H9 (cell line): ENCODE measurements at regions not wholly inside any gene's neighbourhood (a gene's known extent, or its start where the extent isn't known, plus 50 kb on each side); places are given as distances from the start of the nearest gene placed in this dataset.
A peak's percentile ranks its signal among the peaks of the same experiment; 100 is the strongest.

Experiments used
- DNase-seq: peaks from one replicate; pipeline ENCODE4 v3.0.0-alpha.2; 2017
- H2AFZ ChIP-seq: one replicate; pipeline ENCODE4 v1.6.1; 2013; ENCODE audit warnings: mild to moderate bottlenecking, low read length, control low read depth, moderate library complexity
- H2AK5ac ChIP-seq: 2 replicates; pipeline ENCODE4 v1.6.1; 2013; ENCODE audit warnings: low read length, control low read depth, mixed read lengths; ENCODE audit not compliant: insufficient read length
- H2BK120ac ChIP-seq: one replicate; pipeline ENCODE4 v1.6.1; 2013; ENCODE audit warnings: low read depth, mild to moderate bottlenecking, low read length, control low read depth, inconsistent platforms; ENCODE audit not compliant: poor library complexity, severe bottlenecking
- H2BK12ac ChIP-seq: 2 replicates; pipeline ENCODE4 v1.6.1; 2013; ENCODE audit warnings: low read length, control low read depth, mixed read lengths, low read depth; ENCODE audit not compliant: insufficient read length
- H2BK15ac ChIP-seq: 2 replicates; pipeline ENCODE4 v1.6.1; 2013; ENCODE audit warnings: low read depth, low read length, control low read depth
- H2BK20ac ChIP-seq: one replicate; pipeline ENCODE4 v1.6.1; 2013; ENCODE audit warnings: low read depth, mild to moderate bottlenecking, low read length, control low read depth, inconsistent platforms; ENCODE audit not compliant: poor library complexity, severe bottlenecking
- H2BK5ac ChIP-seq: 2 replicates; pipeline ENCODE4 v1.6.1; 2013; ENCODE audit warnings: low read length, control low read depth, mixed read lengths; ENCODE audit not compliant: insufficient read length
- H3K14ac ChIP-seq: 2 replicates; pipeline ENCODE4 v1.6.1; 2013; ENCODE audit warnings: low read length, control low read depth; ENCODE audit not compliant: insufficient read depth
- H3K18ac ChIP-seq: 2 replicates; pipeline ENCODE4 v1.6.1; 2013; ENCODE audit warnings: low read depth, mild to moderate bottlenecking, mixed read lengths, low read length, control low read depth; ENCODE audit not compliant: insufficient read length
- H3K23ac ChIP-seq: 2 replicates; pipeline ENCODE4 v1.6.1; 2013; ENCODE audit warnings: low read length, control low read depth, mixed read lengths, low read depth; ENCODE audit not compliant: insufficient read length
- H3K23me2 ChIP-seq: 2 replicates; pipeline ENCODE4 v1.6.1; 2013; ENCODE audit warnings: low read depth, mild to moderate bottlenecking, mixed read lengths, low read length, control low read depth; ENCODE audit not compliant: insufficient read length, poor library complexity, severe bottlenecking
- H3K27ac ChIP-seq: 2 replicates; pipeline ENCODE4 v1.5.1; 2013; ENCODE audit warnings: low read length, control low read depth, mixed read lengths, low read depth; ENCODE audit not compliant: insufficient read length
- H3K27me3 ChIP-seq: 2 replicates; pipeline ENCODE4 v1.6.1; 2013; ENCODE audit warnings: low read length, control low read depth, inconsistent platforms; ENCODE audit not compliant: insufficient read depth
- H3K4ac ChIP-seq: 2 replicates; pipeline ENCODE4 v1.6.1; 2013; ENCODE audit warnings: low read depth, mild to moderate bottlenecking, control low read depth, inconsistent platforms, low read length, moderate library complexity
- H3K4me1 ChIP-seq: 2 replicates; pipeline ENCODE4 v1.6.1; 2013; ENCODE audit warnings: low read length, control low read depth, inconsistent platforms; ENCODE audit not compliant: insufficient read depth
- H3K4me2 ChIP-seq: 2 replicates; pipeline ENCODE4 v1.6.1; 2013; ENCODE audit warnings: low read length, control low read depth, mixed read lengths; ENCODE audit not compliant: insufficient read length, insufficient read depth
- H3K56ac ChIP-seq: 2 replicates; pipeline ENCODE4 v1.6.1; 2013; ENCODE audit warnings: low read depth, mild to moderate bottlenecking, mixed read lengths, low read length, control low read depth; ENCODE audit not compliant: insufficient read length
- H3K79me1 ChIP-seq: 2 replicates; pipeline ENCODE4 v1.6.1; 2013; ENCODE audit warnings: low read depth, mild to moderate bottlenecking, moderate library complexity, low read length, control low read depth, inconsistent platforms; ENCODE audit not compliant: insufficient read depth, poor library complexity, severe bottlenecking
- H3K79me2 ChIP-seq: 2 replicates; pipeline ENCODE4 v1.6.1; 2013; ENCODE audit warnings: low read length, control low read depth, inconsistent platforms; ENCODE audit not compliant: insufficient read depth
- H3K9ac ChIP-seq: 2 replicates; pipeline ENCODE4 v1.6.1; 2013; ENCODE audit warnings: low read length, control low read depth, mixed read lengths; ENCODE audit not compliant: insufficient read length; ENCODE audit errors: extremely low read depth
- H3K9me3 ChIP-seq: one replicate; pipeline ENCODE4 v1.6.1; 2013; ENCODE audit warnings: low read depth, low read length, inconsistent platforms; ENCODE audit not compliant: control insufficient read depth
- H3T11ph ChIP-seq: one replicate; pipeline ENCODE4 v1.6.1; 2013; ENCODE audit warnings: mild to moderate bottlenecking, low read length, control low read depth, inconsistent platforms
- H4K20me1 ChIP-seq: one replicate; pipeline ENCODE4 v1.6.1; 2013; ENCODE audit not compliant: control insufficient read depth, insufficient read length, insufficient read depth
- H4K5ac ChIP-seq: 2 replicates; pipeline ENCODE4 v1.6.1; 2013; ENCODE audit warnings: low read depth, mild to moderate bottlenecking, mixed read lengths, low read length, control low read depth; ENCODE audit not compliant: insufficient read length
- H4K8ac ChIP-seq: replicated peaks from 2 replicates; pipeline ENCODE4 v1.6.1; 2013; ENCODE audit warnings: low read length, control low read depth, mixed read lengths, low read depth; ENCODE audit not compliant: insufficient read length
- H4K91ac ChIP-seq: 2 replicates; pipeline ENCODE4 v1.6.1; 2013; ENCODE audit warnings: low read depth, mild to moderate bottlenecking, moderate library complexity, mixed read lengths, low read length, control low read depth; ENCODE audit not compliant: insufficient read length
- H3K27ac Mint-ChIP-seq, 3 experiments: 2 replicates in 2 of 3; 3 replicates in 1 of 3; pipeline ENCODE4 v1.8.0; 2020 to 2021; ENCODE audit warnings: mixed read lengths in 3 of 3, mild to moderate bottlenecking in 1 of 3, moderate library complexity in 1 of 3
- H3K27me3 Mint-ChIP-seq: 2 replicates; pipeline ENCODE4 v1.8.0; 2021; ENCODE audit warnings: low read depth, mild to moderate bottlenecking, moderate library complexity, mixed read lengths
- H3K36me3 Mint-ChIP-seq, 3 experiments: 2 replicates in 2 of 3; 3 replicates in 1 of 3; pipeline ENCODE4 v1.8.0; 2020 to 2021; ENCODE audit warnings: low read depth in 3 of 3, mixed read lengths in 3 of 3; ENCODE audit not compliant: insufficient read depth in 1 of 3
- H3K4me1 Mint-ChIP-seq, 2 experiments: 2 replicates each; pipeline ENCODE4 v1.8.0; 2020; ENCODE audit warnings: mixed read lengths in 2 of 2
- H3K4me3 Mint-ChIP-seq, 2 experiments: 2 replicates in 1 of 2; 3 replicates in 1 of 2; pipeline ENCODE4 v1.8.0; 2020 to 2021; ENCODE audit warnings: mild to moderate bottlenecking in 2 of 2, mixed read lengths in 2 of 2, moderate library complexity in 1 of 2
- H3K9me3 Mint-ChIP-seq, 2 experiments: 2 replicates in 1 of 2; 3 replicates in 1 of 2; pipeline ENCODE4 v1.8.0; 2020; ENCODE audit warnings: mild to moderate bottlenecking in 2 of 2, mixed read lengths in 2 of 2, moderate library complexity in 1 of 2
- WGBS: extraction: QIAGEN DNeasy Blood & Tissue Kit; methylation state at CpG from one replicate; pipeline ENCODE4 v1.1.7; 2013; ENCODE audit warnings: missing lambda C conversion rate, low lambda C conversion rate, mixed read lengths; ENCODE audit not compliant: insufficient read length; ENCODE audit errors: extremely low coverage; 5-methylcytosine and 5-hydroxymethylcytosine counted together
- TF ChIP-seq, protein P1 (sequence below): fragments of 200-600 bp; sonication (generic); conservative IDR thresholded peaks from 3 replicates; pipeline ENCODE4 v1.8.0; 2021; ENCODE audit warnings: antibody characterized with exemption, mild to moderate bottlenecking

DNA sequence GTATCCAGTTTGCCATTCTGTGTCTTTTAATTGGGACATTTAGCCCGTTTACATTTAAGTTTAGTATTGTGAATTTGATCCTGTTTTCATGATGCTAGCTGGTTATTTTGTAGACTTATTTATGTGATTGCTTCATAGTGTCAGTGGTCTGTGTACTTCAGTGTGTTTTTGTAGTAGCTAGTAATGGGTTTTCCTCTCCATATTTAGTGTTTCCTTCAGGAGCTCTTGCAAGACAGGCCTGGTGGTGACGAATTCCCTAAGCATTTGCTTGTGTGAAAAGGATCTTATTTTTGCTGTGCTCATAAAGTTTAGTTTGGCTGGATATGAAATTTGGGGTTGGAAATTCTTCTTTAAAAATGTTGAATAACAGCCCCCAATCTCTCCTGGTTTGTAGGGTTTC is 69.2 kb upstream of the PDC start:
- 0 out of 7 replicates have a peak overlapping the region, but pooled peaks of 1 of the 3 experiments have one; percentile 15 for H3K27ac Mint-ChIP-seq
- no peak overlapping the region for H4K5ac ChIP-seq
- H3K4ac ChIP-seq, result no peak overlapping the region
- no peaks in the 10 kb centered on the region for H3K4me1 ChIP-seq
- peaks cover 8 to 9% of the 10 kb centered on the region in 2 experiments for H3K9me3 Mint-ChIP-seq
- no peaks in the 10 kb centered on the region for H3K79me2 ChIP-seq
- H3K4me1 Mint-ChIP-seq, result no peaks in the 10 kb centered on the region
- H4K20me1 ChIP-seq, result no peaks in the 10 kb centered on the region
- no peak overlapping the region for H2BK15ac ChIP-seq
- no peak overlapping the region for H4K8ac ChIP-seq
- no peak overlapping the region for H3K4me2 ChIP-seq
- no peak overlapping the region for H4K91ac ChIP-seq
- TF ChIP-seq, protein P1, sequence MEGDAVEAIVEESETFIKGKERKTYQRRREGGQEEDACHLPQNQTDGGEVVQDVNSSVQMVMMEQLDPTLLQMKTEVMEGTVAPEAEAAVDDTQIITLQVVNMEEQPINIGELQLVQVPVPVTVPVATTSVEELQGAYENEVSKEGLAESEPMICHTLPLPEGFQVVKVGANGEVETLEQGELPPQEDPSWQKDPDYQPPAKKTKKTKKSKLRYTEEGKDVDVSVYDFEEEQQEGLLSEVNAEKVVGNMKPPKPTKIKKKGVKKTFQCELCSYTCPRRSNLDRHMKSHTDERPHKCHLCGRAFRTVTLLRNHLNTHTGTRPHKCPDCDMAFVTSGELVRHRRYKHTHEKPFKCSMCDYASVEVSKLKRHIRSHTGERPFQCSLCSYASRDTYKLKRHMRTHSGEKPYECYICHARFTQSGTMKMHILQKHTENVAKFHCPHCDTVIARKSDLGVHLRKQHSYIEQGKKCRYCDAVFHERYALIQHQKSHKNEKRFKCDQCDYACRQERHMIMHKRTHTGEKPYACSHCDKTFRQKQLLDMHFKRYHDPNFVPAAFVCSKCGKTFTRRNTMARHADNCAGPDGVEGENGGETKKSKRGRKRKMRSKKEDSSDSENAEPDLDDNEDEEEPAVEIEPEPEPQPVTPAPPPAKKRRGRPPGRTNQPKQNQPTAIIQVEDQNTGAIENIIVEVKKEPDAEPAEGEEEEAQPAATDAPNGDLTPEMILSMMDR, result no peak
- no peak overlapping the region for H3K14ac ChIP-seq
- H3K27me3 ChIP-seq, result no peaks in the 10 kb centered on the region
- H3K56ac ChIP-seq, result no peak overlapping the region
- no peak overlapping the region for H3K27ac ChIP-seq
- no peak for DNase-seq
- no peak overlapping the region for H2BK20ac ChIP-seq
- no peak overlapping the region for H2BK5ac ChIP-seq
- peaks cover 0 to 3% (median 0%) of the 10 kb centered on the region in 3 experiments; a peak in 2 of 7 replicates for H3K36me3 Mint-ChIP-seq
- H2AFZ ChIP-seq, result no peak overlapping the region
- H2AK5ac ChIP-seq, result no peak overlapping the region
- H2BK120ac ChIP-seq, result no peak overlapping the region
- H3K4me3 Mint-ChIP-seq, result no peak overlapping the region
- H3K18ac ChIP-seq, result no peak overlapping the region
- H3K27me3 Mint-ChIP-seq, result no peaks in the 10 kb centered on the region
- no peak overlapping the region for H3K9ac ChIP-seq
- no peak overlapping the region for H3T11ph ChIP-seq
- H2BK12ac ChIP-seq, result no peak overlapping the region
- H3K23me2 ChIP-seq, result no peaks in the 10 kb centered on the region
- no CpG with 5 or more reads among the region's 2 CpGs for WGBS
- no peaks in the 10 kb centered on the region for H3K9me3 ChIP-seq
- H3K23ac ChIP-seq, result no peak overlapping the region
- no peaks in the 10 kb centered on the region for H3K79me1 ChIP-seq
